HCT116 (cell line): ENCODE measurements at regions not wholly inside any gene's neighbourhood (a gene's known extent, or its start where the extent isn't known, plus 50 kb on each side); places are given as distances from the start of the nearest gene placed in this dataset.

ENCODE experiments used
- ATAC-seq: fragments of 200-7000 bp; cut with Tn5 transposase; 2 replicates; pipeline ENCODE4 v1.9.1; 2020; ENCODE audit warnings: mild to moderate bottlenecking, moderate library complexity
- BruUV-seq: library from RNA; stranded (reverse); fragments of 400-500 nt; replicated peaks from 2 replicates; lab custom pipeline; 2021; lab: Mats Ljungman, UMichigan
- CTCF ChIA-PET: fragments of 300-600 bp; sonication (Branson Sonifier 250); formaldehyde crosslinking; loops from one replicate; lab custom pipeline; 2021; ENCODE audit warnings: antibody characterized with exemption; lab: Charles Lee
- POLR2A ChIA-PET: fragments of 300-600, 350-600 bp; sonication (Branson Sonifier 250); formaldehyde crosslinking; loops from one replicate; lab custom pipeline; 2021; ENCODE audit warnings: antibody characterized with exemption; lab: Charles Lee
- RAD21 ChIA-PET, 2 experiments: fragments of 300-600 bp; sonication (Branson Sonifier 250); formaldehyde crosslinking; loops; one replicate each; lab custom pipeline; 2023; ENCODE audit warnings: low total read pairs in 2 of 2; ENCODE audit not compliant: uncharacterized antibody in 2 of 2, unreplicated experiment in 2 of 2, low non-redundant PET in 1 of 2; lab: Charles Lee
- DNase-seq: peaks from one replicate; pipeline ENCODE4 v3.0.0-alpha.2; 2010; ENCODE audit warnings: low read depth, low spot score
- H2AFZ ChIP-seq: fragments of 200-600 bp; shearing (Covaris generic), sonication (generic); 2 replicates; pipeline ENCODE4 v1.6.1; 2017; ENCODE audit warnings: low read depth, mixed run types, mixed read lengths, antibody characterized with exemption, low read length; ENCODE audit not compliant: poor library complexity, severe bottlenecking
- H3K27ac ChIP-seq: 2 replicates; pipeline ENCODE4 v1.5.1; 2012; ENCODE audit warnings: low read depth, low read length
- H3K27me3 ChIP-seq: fragments of 200-600 bp; sonication (generic); 2 replicates; pipeline ENCODE4 v1.6.1; 2016; ENCODE audit warnings: mixed run types, low read length, mixed read lengths; ENCODE audit not compliant: insufficient read depth
- H3K36me3 ChIP-seq, 2 experiments: fragments of 200-500 bp in 1 of 2; fragments of 200-600 bp in 1 of 2; sonication (Bioruptor generic) in 1 of 2; sonication (generic) in 1 of 2; 2 replicates each; pipeline versions ENCODE4 v1.5.1 to v1.6.1; 2014 to 2016; ENCODE audit warnings: low read length in 2 of 2, inconsistent platforms in 1 of 2, mixed read lengths in 1 of 2, mixed run types in 1 of 2; ENCODE audit not compliant: insufficient read depth in 2 of 2, control insufficient read depth in 1 of 2
- H3K4me1 ChIP-seq, 2 experiments: fragments of 200-600 bp in 1 of 2; sonication (generic) in 1 of 2; 2 replicates each; pipeline versions ENCODE4 v1.5.1 to v1.6.1; 2012 to 2017; ENCODE audit warnings: low read length in 2 of 2, inconsistent platforms in 1 of 2, mild to moderate bottlenecking in 1 of 2, mixed read lengths in 1 of 2, mixed run types in 1 of 2, moderate library complexity in 1 of 2; ENCODE audit not compliant: insufficient read depth in 2 of 2, control insufficient read depth in 1 of 2
- H3K4me2 ChIP-seq: fragments of 200-600 bp; sonication (generic); 2 replicates; pipeline ENCODE4 v1.6.1; 2017; ENCODE audit warnings: mixed run types, low read length, mixed read lengths
- H3K4me3 ChIP-seq, 2 experiments: fragments of 200-600 bp in 1 of 2; sonication (generic) in 1 of 2; replicated peaks in 1 of 2; 2 replicates each; pipeline ENCODE4 v1.5.1; 2011 to 2016; ENCODE audit warnings: low read length in 2 of 2, control low read depth in 1 of 2, low read depth in 1 of 2, mild to moderate bottlenecking in 1 of 2, mixed read lengths in 1 of 2, mixed run types in 1 of 2
- H3K79me2 ChIP-seq: fragments of 200-600 bp; sonication (generic); 2 replicates; pipeline ENCODE4 v1.6.1; 2017; ENCODE audit warnings: mild to moderate bottlenecking, mixed run types, low read length, moderate library complexity, mixed read lengths; ENCODE audit not compliant: insufficient read depth
- H3K9ac ChIP-seq: fragments of 200-600 bp; sonication (generic); 2 replicates; pipeline ENCODE4 v1.6.1; 2016; ENCODE audit warnings: low read length, mixed read lengths
- H3K9me2 ChIP-seq: fragments of 200-600 bp; sonication (generic), shearing (Covaris generic); 2 replicates; pipeline ENCODE4 v1.6.1; 2017; ENCODE audit warnings: mixed run types, mild to moderate bottlenecking, moderate library complexity; ENCODE audit not compliant: insufficient read depth
- H3K9me3 ChIP-seq, 2 experiments: fragments of 200-500 bp in 1 of 2; fragments of 200-600 bp in 1 of 2; sonication (Bioruptor generic) in 1 of 2; sonication (generic) in 1 of 2; 2 replicates each; pipeline ENCODE4 v1.6.1; 2014 to 2017; ENCODE audit warnings: low read length in 2 of 2, mixed read lengths in 2 of 2, inconsistent platforms in 1 of 2, low read depth in 1 of 2, mild to moderate bottlenecking in 1 of 2, mixed run types in 1 of 2, moderate library complexity in 1 of 2; ENCODE audit not compliant: control insufficient read depth in 1 of 2, insufficient read depth in 1 of 2
- H4K20me1 ChIP-seq: fragments of 200-600 bp; sonication (generic), shearing (Covaris generic); 2 replicates; pipeline ENCODE4 v1.6.1; 2017; ENCODE audit warnings: mixed run types, mild to moderate bottlenecking, moderate library complexity; ENCODE audit not compliant: insufficient read depth
- CBX3 ChIP-seq: IDR thresholded peaks from 2 replicates; pipeline ENCODE4 v1.6.1; 2012; ENCODE audit warnings: low read depth
- CEBPB ChIP-seq: IDR thresholded peaks from 2 replicates; pipeline ENCODE4 v1.6.1; 2012; ENCODE audit warnings: low read depth
- JUND ChIP-seq: IDR thresholded peaks from 2 replicates; pipeline ENCODE4 v1.6.1; 2012
- POLR2AphosphoS5 ChIP-seq: IDR thresholded peaks from 2 replicates; pipeline ENCODE4 v1.6.1; 2011; ENCODE audit warnings: mild to moderate bottlenecking, low read depth, low read length, moderate library complexity
- TCF7L2 ChIP-seq: IDR thresholded peaks from 2 replicates; pipeline ENCODE4 v1.7.0; 2011; ENCODE audit warnings: borderline replicate concordance, inconsistent platforms; ENCODE audit not compliant: insufficient read depth, insufficient read length; ENCODE audit errors: extremely low read depth
- ZNF274 ChIP-seq: fragments of 200-500 bp; sonication (Bioruptor generic); IDR thresholded peaks from 2 replicates; pipeline ENCODE4 v1.6.1; 2014; ENCODE audit warnings: mild to moderate bottlenecking, low read depth, low read length, inconsistent platforms
- intact Hi-C: fragments of 100-400 bp; cut with micrococcal nuclease; formaldehyde crosslinking; loops from 2 replicates; pipeline ENCODE4 v1.10.0; 2022

DNA sequence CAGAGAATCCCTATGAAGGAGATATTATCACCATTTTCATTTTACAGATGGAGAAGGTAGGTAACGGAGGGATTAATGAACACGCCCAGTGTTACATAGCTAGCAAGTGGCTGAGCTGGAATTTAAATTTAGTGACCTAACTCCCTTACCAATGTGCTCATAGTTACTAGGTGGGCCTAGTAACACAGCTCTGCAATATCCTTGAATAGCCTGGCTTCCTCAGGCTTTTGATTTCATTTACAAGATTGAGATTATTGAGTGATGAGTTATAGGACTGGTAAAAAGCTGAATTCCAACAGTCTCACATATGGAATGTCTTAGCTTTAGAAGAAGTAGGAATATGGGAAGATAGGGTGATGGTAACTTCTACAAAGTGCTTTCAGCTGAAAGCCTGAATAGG, 336.3 kb upstream of the KIF2A start:
- no peaks in the 10 kb centered on the region for H3K79me2 ChIP-seq
- DNase-seq = no peak
- H4K20me1 ChIP-seq = no peaks in the 10 kb centered on the region
- RAD21 ChIA-PET = no interaction called here
- no peak overlapping the region for H3K27ac ChIP-seq
- no peak overlapping the region for H2AFZ ChIP-seq
- intact Hi-C loops = no loop called here
- no peaks in the 10 kb centered on the region for H3K9me3 ChIP-seq
- ATAC-seq = no peak
- no peaks in the 10 kb centered on the region for H3K4me1 ChIP-seq
- no peak for TF ChIP-seq POLR2AphosphoS5
- no peak for TF ChIP-seq CEBPB
- TF ChIP-seq JUND = no peak
- no peak for TF ChIP-seq CBX3
- POLR2A ChIA-PET = no interaction called here
- no TSS peak for BruUV-seq
- CTCF ChIA-PET = no interaction called here
- H3K27me3 ChIP-seq = peaks cover 65% of the 10 kb centered on the region
- no peak overlapping the region for H3K4me2 ChIP-seq
- H3K4me3 ChIP-seq = no peak overlapping the region
- H3K9me2 ChIP-seq = no peaks in the 10 kb centered on the region
- no peaks in the 10 kb centered on the region for H3K36me3 ChIP-seq
- H3K9ac ChIP-seq = no peak overlapping the region

DNA sequence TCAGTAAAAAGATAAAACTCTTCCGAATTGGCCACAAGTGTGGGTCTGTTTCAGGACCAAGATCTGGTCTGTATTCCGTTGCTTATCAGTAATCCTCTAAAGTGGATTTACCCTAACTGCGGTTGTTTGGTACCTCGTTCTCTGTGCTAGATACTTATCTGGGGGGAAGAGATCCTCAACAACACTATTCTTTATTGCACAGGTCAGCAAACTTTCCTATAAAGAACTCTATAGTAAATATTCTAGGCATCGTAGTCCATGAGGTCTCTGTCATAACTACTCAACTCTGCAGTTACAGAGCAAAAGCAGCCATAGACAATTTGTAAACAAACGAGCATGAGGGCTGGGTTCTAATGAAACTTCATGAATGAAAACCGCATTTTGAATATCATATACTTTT, 335.8 kb upstream of the KIF2A start:
- no peak overlapping the region for H2AFZ ChIP-seq

More for the DNA sequence above, 335.8 kb upstream of the KIF2A start:
- ChIA-PET POLR2A (no interaction called here), CTCF (no interaction called here), RAD21 (no interaction called here)
- no peaks in the 10 kb centered on the region for H3K36me3 ChIP-seq
- TF ChIP-seq ZNF274 = no peak
- TF ChIP-seq POLR2AphosphoS5 = no peak
- no peak for TF ChIP-seq TCF7L2
- TF ChIP-seq JUND = no peak
- no peak for ATAC-seq
- no peaks in the 10 kb centered on the region for H3K4me1 ChIP-seq
- no peaks in the 10 kb centered on the region for H4K20me1 ChIP-seq
- no peaks in the 10 kb centered on the region for H3K9me2 ChIP-seq
- no peak overlapping the region for H3K4me2 ChIP-seq
- H3K27ac ChIP-seq = no peak overlapping the region
- H3K27me3 ChIP-seq = peaks cover 67% of the 10 kb centered on the region
- DNase-seq = no peak
- no TSS peak for BruUV-seq
- intact Hi-C loops = no loop called here
- no peak overlapping the region for H3K4me3 ChIP-seq
- no peaks in the 10 kb centered on the region for H3K9me3 ChIP-seq
- H3K9ac ChIP-seq = no peak overlapping the region
- H3K79me2 ChIP-seq = no peaks in the 10 kb centered on the region
